ENCODE measurements at regions not wholly inside any gene's neighbourhood (a gene's known extent, or its start where the extent isn't known, plus 50 kb on each side); places are given as distances from the start of the nearest gene placed in this dataset.

- no peaks in the 10 kb centered on the region for H3K27me3 ChIP-seq
- H3K36me3 ChIP-seq = no peaks in the 10 kb centered on the region
- TF ChIP-seq, protein P1, sequence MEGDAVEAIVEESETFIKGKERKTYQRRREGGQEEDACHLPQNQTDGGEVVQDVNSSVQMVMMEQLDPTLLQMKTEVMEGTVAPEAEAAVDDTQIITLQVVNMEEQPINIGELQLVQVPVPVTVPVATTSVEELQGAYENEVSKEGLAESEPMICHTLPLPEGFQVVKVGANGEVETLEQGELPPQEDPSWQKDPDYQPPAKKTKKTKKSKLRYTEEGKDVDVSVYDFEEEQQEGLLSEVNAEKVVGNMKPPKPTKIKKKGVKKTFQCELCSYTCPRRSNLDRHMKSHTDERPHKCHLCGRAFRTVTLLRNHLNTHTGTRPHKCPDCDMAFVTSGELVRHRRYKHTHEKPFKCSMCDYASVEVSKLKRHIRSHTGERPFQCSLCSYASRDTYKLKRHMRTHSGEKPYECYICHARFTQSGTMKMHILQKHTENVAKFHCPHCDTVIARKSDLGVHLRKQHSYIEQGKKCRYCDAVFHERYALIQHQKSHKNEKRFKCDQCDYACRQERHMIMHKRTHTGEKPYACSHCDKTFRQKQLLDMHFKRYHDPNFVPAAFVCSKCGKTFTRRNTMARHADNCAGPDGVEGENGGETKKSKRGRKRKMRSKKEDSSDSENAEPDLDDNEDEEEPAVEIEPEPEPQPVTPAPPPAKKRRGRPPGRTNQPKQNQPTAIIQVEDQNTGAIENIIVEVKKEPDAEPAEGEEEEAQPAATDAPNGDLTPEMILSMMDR (IDR thresholded peaks at IDR 0.05) = no peak
- no peak for TF ChIP-seq POLR2A (IDR thresholded peaks at IDR 0.05)
- H3K4me1 ChIP-seq = no peaks in the 10 kb centered on the region
- no peak overlapping the region for H3K4me3 ChIP-seq
- no peak for DNase-seq
- H3K27ac ChIP-seq = no peak overlapping the region
- no peaks in the 10 kb centered on the region for H3K9me3 ChIP-seq
These were observed 470.8 kb downstream of the FGF9 start for GRCh38 chr13:22141716-22142115.

DNA sequence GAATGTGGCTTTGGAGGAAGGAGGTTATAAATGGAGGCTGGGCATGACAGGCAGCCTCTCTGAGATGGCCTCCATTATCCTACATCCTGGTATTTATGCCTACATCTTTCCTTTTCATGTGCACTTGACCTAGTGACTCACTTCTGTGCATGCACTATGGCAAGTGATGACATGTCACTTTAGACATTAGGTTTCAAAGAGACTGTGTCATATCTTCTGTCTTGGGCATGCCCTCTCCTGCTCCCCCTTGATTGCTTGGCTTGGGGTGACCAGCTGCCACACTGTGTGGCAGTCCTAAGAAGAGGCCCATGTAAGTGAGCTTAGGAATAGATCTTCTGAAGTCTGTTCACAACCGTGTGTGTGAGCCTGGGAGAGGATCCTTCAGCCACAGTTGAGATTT lies 472.8 kb downstream of the FGF9 start:
- no peak for DNase-seq
- no peak overlapping the region for H3K27ac ChIP-seq
- no peaks in the 10 kb centered on the region for H3K27me3 ChIP-seq
- no peak for TF ChIP-seq POLR2A (IDR thresholded peaks at IDR 0.05)
- TF ChIP-seq, protein P1 (IDR thresholded peaks at IDR 0.05) = no peak
- no peak overlapping the region for H3K4me3 ChIP-seq
- H3K4me1 ChIP-seq = no peaks in the 10 kb centered on the region
- H3K36me3 ChIP-seq = no peaks in the 10 kb centered on the region
- H3K9me3 ChIP-seq = no peaks in the 10 kb centered on the region

- TF ChIP-seq, protein P1 (IDR thresholded peaks at IDR 0.05) = no peak
- TF ChIP-seq POLR2A (IDR thresholded peaks at IDR 0.05) = no peak
These were observed 473.9 kb downstream of the FGF9 start for GRCh38 chr13:22144806-22145205.

GRCh38 chr13:22148187-22148586 lies 477.3 kb downstream of the FGF9 start:
- Histone ChIP-seq H3K36me3 (no peaks in the 10 kb centered on the region), H3K27ac (no peak overlapping the region), H3K9me3 (no peaks in the 10 kb centered on the region), H3K4me1 (no peaks in the 10 kb centered on the region), H3K4me3 (no peak overlapping the region), H3K27me3 (no peaks in the 10 kb centered on the region)
- no peak for DNase-seq
- TF ChIP-seq POLR2A (IDR thresholded peaks at IDR 0.05) = no peak
- TF ChIP-seq, protein P1 (IDR thresholded peaks at IDR 0.05) = no peak

More at GRCh38 chr13:22144806-22145205, 473.9 kb downstream of the FGF9 start:
- Histone ChIP-seq H3K4me1 (no peaks in the 10 kb centered on the region), H3K4me3 (no peak overlapping the region), H3K27me3 (no peaks in the 10 kb centered on the region), H3K36me3 (no peaks in the 10 kb centered on the region), H3K27ac (no peak overlapping the region), H3K9me3 (no peaks in the 10 kb centered on the region)
- no peak for DNase-seq

DNA sequence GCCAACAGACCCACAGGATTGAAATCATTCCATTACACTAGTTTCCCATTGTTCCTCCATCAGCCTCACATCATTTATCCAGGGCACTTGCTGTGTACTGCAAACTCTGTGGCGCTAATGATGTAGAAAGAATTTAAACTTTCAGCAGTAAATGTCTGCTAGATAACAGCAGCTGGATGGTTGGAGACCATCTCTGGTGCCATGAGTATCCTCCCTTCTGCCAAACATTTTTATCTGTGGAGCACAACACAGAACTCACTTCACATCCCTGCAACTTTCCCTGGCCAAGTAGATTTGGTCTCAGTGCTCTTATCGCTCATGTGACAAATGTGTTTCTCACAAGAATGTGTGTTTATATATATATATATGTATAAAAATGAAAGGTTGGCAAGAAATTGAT lies 481.9 kb downstream of the FGF9 start:
- Histone ChIP-seq H3K4me3 (no peak overlapping the region), H3K36me3 (no peaks in the 10 kb centered on the region), H3K4me1 (no peaks in the 10 kb centered on the region), H3K27ac (no peak overlapping the region), H3K9me3 (no peaks in the 10 kb centered on the region), H3K27me3 (no peaks in the 10 kb centered on the region)
- no peak for DNase-seq
- no peak for TF ChIP-seq POLR2A (IDR thresholded peaks at IDR 0.05)
- TF ChIP-seq, protein P1 (IDR thresholded peaks at IDR 0.05) = no peak

- H3K4me3 ChIP-seq = no peak overlapping the region
- H3K27ac ChIP-seq = no peak overlapping the region
- H3K36me3 ChIP-seq = no peaks in the 10 kb centered on the region
- TF ChIP-seq, protein P1 (IDR thresholded peaks at IDR 0.05) = no peak
- no peak for TF ChIP-seq POLR2A (IDR thresholded peaks at IDR 0.05)
- no peaks in the 10 kb centered on the region for H3K9me3 ChIP-seq
- no peaks in the 10 kb centered on the region for H3K27me3 ChIP-seq
- H3K4me1 ChIP-seq = no peaks in the 10 kb centered on the region
- no peak for DNase-seq
These were observed 483.2 kb downstream of the FGF9 start for GRCh38 chr13:22154041-22154440.
